Endothelial cell of umbilical vein (primary cell): ENCODE measurements at regions not wholly inside any gene's neighbourhood (a gene's known extent, or its start where the extent isn't known, plus 50 kb on each side); places are given as distances from the start of the nearest gene placed in this dataset.

Source experiments
- BruUV-seq: library from RNA; stranded (reverse); fragments of 400-500 nt; replicated peaks from 2 replicates; lab custom pipeline; 2021; lab: Mats Ljungman, UMichigan
- CTCF ChIA-PET: fragments of 300-600, 350-600 bp; sonication (Branson Sonifier 250); formaldehyde crosslinking; loops from one replicate; lab custom pipeline; 2021; ENCODE audit warnings: antibody characterized with exemption, inconsistent platforms; lab: Charles Lee
- POLR2A ChIA-PET: fragments of 300-600, 350-600 bp; sonication (Branson Sonifier 250); formaldehyde crosslinking; loops from one replicate; lab custom pipeline; 2021; ENCODE audit warnings: antibody characterized with exemption, inconsistent platforms; lab: Charles Lee
- DNase-seq: peaks from one replicate; pipeline ENCODE4 v3.0.0-alpha.2; 2011; ENCODE audit warnings: low read depth, low spot score
- FAIRE-seq: peaks from 2 replicates; lab custom pipeline; 2011; peaks lifted over from hg19 to GRCh38; lab: Jason Lieb, UNC
- H2AFZ ChIP-seq: 2 replicates; pipeline ENCODE4 v1.6.0; 2012; ENCODE audit warnings: low read depth, low read length, control low read depth, inconsistent platforms
- H3K27ac ChIP-seq: 2 replicates; pipeline ENCODE4 v1.5.1; 2011; ENCODE audit warnings: low read depth, mild to moderate bottlenecking, control low read depth, low read length, moderate library complexity; ENCODE audit not compliant: insufficient read depth
- H3K27me3 ChIP-seq, 2 experiments: 2 replicates each; pipeline versions ENCODE4 v1.6.0 to v1.6.1; 2011; ENCODE audit warnings: low read length in 2 of 2, mixed read lengths in 1 of 2; ENCODE audit not compliant: control insufficient read depth in 2 of 2, insufficient read depth in 2 of 2
- H3K36me3 ChIP-seq, 2 experiments: 2 replicates in 1 of 2; 3 replicates in 1 of 2; pipeline ENCODE4 v1.5.1; 2011; ENCODE audit warnings: low read length in 2 of 2, mild to moderate bottlenecking in 1 of 2, moderate library complexity in 1 of 2; ENCODE audit not compliant: control insufficient read depth in 2 of 2, insufficient read depth in 2 of 2; ENCODE audit errors: extremely low read depth in 1 of 2
- H3K4me1 ChIP-seq: 3 replicates; pipeline ENCODE4 v1.5.1; 2011; ENCODE audit warnings: mild to moderate bottlenecking, low read length; ENCODE audit not compliant: control insufficient read depth, insufficient read depth; ENCODE audit errors: extremely low read depth
- H3K4me2 ChIP-seq: 2 replicates; pipeline ENCODE4 v1.6.1; 2011; ENCODE audit warnings: low read length, control low read depth, mixed read lengths; ENCODE audit not compliant: insufficient read depth
- H3K4me3 ChIP-seq, 3 experiments: fragments of 200-600 bp in 1 of 3; sonication (generic), shearing (Covaris generic) in 1 of 3; replicated peaks in 1 of 3; 2 replicates each; pipeline ENCODE4 v1.5.1; 2011 to 2016; ENCODE audit warnings: control low read depth in 3 of 3, low read length in 3 of 3, mild to moderate bottlenecking in 2 of 3, inconsistent platforms in 1 of 3, low read depth in 1 of 3, moderate library complexity in 1 of 3; ENCODE audit not compliant: insufficient read depth in 1 of 3
- H3K79me2 ChIP-seq: 2 replicates; pipeline ENCODE4 v1.6.0; 2012; ENCODE audit warnings: low read length, inconsistent platforms; ENCODE audit not compliant: control insufficient read depth, insufficient read depth
- H3K9ac ChIP-seq: replicated peaks from 2 replicates; pipeline ENCODE3; 2011; ENCODE audit warnings: low read length, control low read depth; ENCODE audit not compliant: insufficient read depth; ENCODE audit errors: extremely low read depth
- H3K9me1 ChIP-seq: replicated peaks from 3 replicates; pipeline ENCODE4 v1.6.0; 2011; ENCODE audit warnings: mild to moderate bottlenecking, low read length; ENCODE audit not compliant: control insufficient read depth, insufficient read depth; ENCODE audit errors: extremely low read depth
- H3K9me3 ChIP-seq: replicated peaks from 2 replicates; pipeline ENCODE4 v1.5.1; 2012; ENCODE audit warnings: low read length, inconsistent platforms; ENCODE audit not compliant: control insufficient read depth, insufficient read depth
- H4K20me1 ChIP-seq: replicated peaks from 2 replicates; pipeline ENCODE3; 2011; ENCODE audit warnings: mild to moderate bottlenecking, low read length; ENCODE audit not compliant: control insufficient read depth, insufficient read depth; ENCODE audit errors: extremely low read depth
- CTCF ChIP-seq, 2 donors: IDR thresholded peaks; 1 replicate in 1 of 2; 2 replicates in 1 of 2; pipeline ENCODE4 v1.5.1; 2011; ENCODE audit warnings: low read length in 2 of 2, mild to moderate bottlenecking in 2 of 2, moderate library complexity in 2 of 2, control low read depth in 1 of 2, inconsistent platforms in 1 of 2, low read depth in 1 of 2; ENCODE audit not compliant: insufficient read depth in 1 of 2; ENCODE audit errors: extremely low read depth in 1 of 2
- EZH2 ChIP-seq: IDR thresholded peaks from 2 replicates; pipeline ENCODE4 v1.6.1; 2012; ENCODE audit warnings: borderline replicate concordance, low read depth, mild to moderate bottlenecking, moderate library complexity, low read length, inconsistent platforms; ENCODE audit not compliant: severe bottlenecking
- FOS ChIP-seq: IDR thresholded peaks from 2 replicates; pipeline ENCODE4 v1.6.1; 2011; ENCODE audit warnings: mild to moderate bottlenecking, low read length, moderate library complexity, borderline replicate concordance; ENCODE audit not compliant: insufficient read depth
- GATA2 ChIP-seq: IDR thresholded peaks from 2 replicates; pipeline ENCODE4 v1.7.0; 2011; ENCODE audit warnings: low read depth, mild to moderate bottlenecking, moderate library complexity, mixed read lengths, low read length; ENCODE audit not compliant: insufficient read length, insufficient read depth
- JUN ChIP-seq: IDR thresholded peaks from 2 replicates; pipeline ENCODE4 v1.6.1; 2011; ENCODE audit warnings: borderline replicate concordance, low read depth; ENCODE audit not compliant: insufficient read length, insufficient read depth
- MAX ChIP-seq: IDR thresholded peaks from 2 replicates; pipeline ENCODE4 v1.6.1; 2011; ENCODE audit not compliant: insufficient read depth, insufficient read length
- MYC ChIP-seq: IDR thresholded peaks from one replicate; pipeline ENCODE4 v1.6.1; 2011; ENCODE audit warnings: mild to moderate bottlenecking, low read depth, low read length
- POLR2A ChIP-seq: IDR thresholded peaks from 2 replicates; pipeline ENCODE4 v1.6.1; 2012; ENCODE audit warnings: low read depth, mild to moderate bottlenecking, control low read depth, low read length
- POLR2AphosphoS5 ChIP-seq: IDR thresholded peaks from 2 replicates; pipeline ENCODE4 v1.6.1; 2012; ENCODE audit warnings: low read depth, mild to moderate bottlenecking, control low read depth, low read length, moderate library complexity; ENCODE audit not compliant: insufficient read depth
- dilution Hi-C: fragments of 300-500 bp; cut with MboI; formaldehyde crosslinking; loops from one replicate; pipeline ENCODE4 v1.15.0; 2019; ENCODE audit warnings: low sequenced_read_pairs; ENCODE audit not compliant: extremely low pct_ligation_motif_present
- intact Hi-C: fragments of 100-400 bp; cut with micrococcal nuclease; formaldehyde crosslinking; loops from one replicate; pipeline ENCODE4 v1.10.0; 2022

GRCh38 chr3:146368882-146369523 lies 100.4 kb downstream of the PLSCR2 start:
- no peaks in the 10 kb centered on the region for H3K9me3 ChIP-seq
- H2AFZ ChIP-seq, result no peak overlapping the region
- BruUV-seq, result no TSS peak
- no peak overlapping the region for H3K4me2 ChIP-seq
- CTCF ChIA-PET, result interaction anchor here (1.1 kb wide), 1 partner anchor 18 kb away, joined by 3 read pairs; no protein-coding TSS in a partner anchor
- dilution Hi-C loops (no loop called here), intact Hi-C loops (no loop called here)
- no peak overlapping the region for H3K4me3 ChIP-seq
- no peak for TF ChIP-seq JUN
- TF ChIP-seq CTCF (IDR thresholded peaks at IDR 0.05; ENCODE audit: extremely low read depth in 1 of 2, insufficient read depth in 1 of 2, low read depth in 1 of 2, low read length in 2 of 2), result no peak
- no peak for TF ChIP-seq EZH2
- no peak for TF ChIP-seq MAX
- no peak for TF ChIP-seq POLR2AphosphoS5
- no peak for TF ChIP-seq MYC
- no peak for TF ChIP-seq POLR2A
- no peak for TF ChIP-seq FOS
- TF ChIP-seq GATA2, result no peak
- no peak overlapping the region for H3K9ac ChIP-seq
- no peaks in the 10 kb centered on the region for H3K27me3 ChIP-seq
- no peak overlapping the region for H3K27ac ChIP-seq
- no peak for DNase-seq
- H3K9me1 ChIP-seq, result no peaks in the 10 kb centered on the region
- no peaks in the 10 kb centered on the region for H4K20me1 ChIP-seq
- H3K4me1 ChIP-seq, result no peaks in the 10 kb centered on the region
- no peaks in the 10 kb centered on the region for H3K79me2 ChIP-seq
- H3K36me3 ChIP-seq, result no peaks in the 10 kb centered on the region
- POLR2A ChIA-PET, result no interaction called here
- no peak for FAIRE-seq
